ENCODE measurements at regions not wholly inside any gene's neighbourhood (a gene's known extent, or its start where the extent isn't known, plus 50 kb on each side); places are given as distances from the start of the nearest gene placed in this dataset.

- Histone ChIP-seq H3K4me1 (no peaks in the 10 kb centered on the region), H3K27me3 (no peaks in the 10 kb centered on the region), H3K4me3 (no peak overlapping the region), H3K27ac (no peak overlapping the region), H3K36me3 (no peaks in the 10 kb centered on the region), H3K9me3 (no peaks in the 10 kb centered on the region)
- 69 to 77% (median 70%) methylated on average over 6 of the region's 6 CpGs for WGBS, 4 donors
- intact Hi-C loops (cut with DNase I), result no loop called here
- TF ChIP-seq POLR2A (IDR thresholded peaks at IDR 0.05), result no peak
- TF ChIP-seq, protein P1, sequence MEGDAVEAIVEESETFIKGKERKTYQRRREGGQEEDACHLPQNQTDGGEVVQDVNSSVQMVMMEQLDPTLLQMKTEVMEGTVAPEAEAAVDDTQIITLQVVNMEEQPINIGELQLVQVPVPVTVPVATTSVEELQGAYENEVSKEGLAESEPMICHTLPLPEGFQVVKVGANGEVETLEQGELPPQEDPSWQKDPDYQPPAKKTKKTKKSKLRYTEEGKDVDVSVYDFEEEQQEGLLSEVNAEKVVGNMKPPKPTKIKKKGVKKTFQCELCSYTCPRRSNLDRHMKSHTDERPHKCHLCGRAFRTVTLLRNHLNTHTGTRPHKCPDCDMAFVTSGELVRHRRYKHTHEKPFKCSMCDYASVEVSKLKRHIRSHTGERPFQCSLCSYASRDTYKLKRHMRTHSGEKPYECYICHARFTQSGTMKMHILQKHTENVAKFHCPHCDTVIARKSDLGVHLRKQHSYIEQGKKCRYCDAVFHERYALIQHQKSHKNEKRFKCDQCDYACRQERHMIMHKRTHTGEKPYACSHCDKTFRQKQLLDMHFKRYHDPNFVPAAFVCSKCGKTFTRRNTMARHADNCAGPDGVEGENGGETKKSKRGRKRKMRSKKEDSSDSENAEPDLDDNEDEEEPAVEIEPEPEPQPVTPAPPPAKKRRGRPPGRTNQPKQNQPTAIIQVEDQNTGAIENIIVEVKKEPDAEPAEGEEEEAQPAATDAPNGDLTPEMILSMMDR (IDR thresholded peaks at IDR 0.05), result no peak
- no peak for DNase-seq
- ATAC-seq, result no peak
Measured at GRCh38 chr10:58981846-58982245, 194.6 kb upstream of the PHYHIPL start.

DNA sequence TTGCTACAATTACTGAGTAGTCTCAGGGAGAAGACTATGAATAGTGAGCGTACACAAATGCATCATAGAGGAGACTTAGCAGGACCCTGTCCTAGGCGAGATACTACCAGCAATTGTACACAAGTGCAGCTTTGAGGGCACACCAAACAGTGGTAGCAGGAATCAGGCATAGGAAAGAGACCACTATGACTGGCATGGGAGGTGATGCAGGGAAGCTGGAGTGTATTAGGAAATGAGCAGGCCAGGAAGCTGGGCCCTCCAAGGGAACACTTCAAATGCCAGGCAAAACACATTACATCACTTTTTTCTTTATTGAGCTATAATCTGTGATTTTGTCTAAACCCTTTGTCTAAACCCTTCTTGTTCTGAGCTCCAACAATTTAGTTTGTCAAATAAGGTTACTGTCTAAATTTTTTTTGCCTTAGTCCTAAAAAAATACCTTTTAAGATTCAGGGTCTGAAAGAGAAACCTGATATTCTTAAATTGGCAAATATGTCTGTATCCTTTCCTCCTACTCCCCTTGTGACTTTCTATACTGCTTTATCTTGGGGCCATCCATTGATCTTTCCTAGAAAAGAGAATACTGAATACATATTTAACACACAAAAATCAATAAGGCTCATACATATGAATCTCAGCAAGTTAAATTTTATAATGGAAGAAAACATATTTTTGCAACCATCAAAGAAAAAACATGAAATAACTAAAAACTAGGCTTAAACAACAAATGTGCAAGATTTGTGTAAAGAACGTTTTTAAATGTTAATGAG lies 193.8 kb upstream of the PHYHIPL start:
- no peak for TF ChIP-seq POLR2A (IDR thresholded peaks at IDR 0.05)
- TF ChIP-seq, protein P1 (IDR thresholded peaks at IDR 0.05), result no peak
- intact Hi-C loops (cut with DNase I), result no loop called here
- no peaks in the 10 kb centered on the region for H3K27me3 ChIP-seq
- no peaks in the 10 kb centered on the region for H3K4me1 ChIP-seq
- no peaks in the 10 kb centered on the region for H3K36me3 ChIP-seq
- no peaks in the 10 kb centered on the region for H3K9me3 ChIP-seq
- ATAC-seq (no peak), DNase-seq (no peak)
- WGBS, 4 donors, result 81 to 86% (median 84%) methylated on average over 3 of the region's 3 CpGs
- no peak overlapping the region for H3K4me3 ChIP-seq
- H3K27ac ChIP-seq, result no peak overlapping the region

DNA sequence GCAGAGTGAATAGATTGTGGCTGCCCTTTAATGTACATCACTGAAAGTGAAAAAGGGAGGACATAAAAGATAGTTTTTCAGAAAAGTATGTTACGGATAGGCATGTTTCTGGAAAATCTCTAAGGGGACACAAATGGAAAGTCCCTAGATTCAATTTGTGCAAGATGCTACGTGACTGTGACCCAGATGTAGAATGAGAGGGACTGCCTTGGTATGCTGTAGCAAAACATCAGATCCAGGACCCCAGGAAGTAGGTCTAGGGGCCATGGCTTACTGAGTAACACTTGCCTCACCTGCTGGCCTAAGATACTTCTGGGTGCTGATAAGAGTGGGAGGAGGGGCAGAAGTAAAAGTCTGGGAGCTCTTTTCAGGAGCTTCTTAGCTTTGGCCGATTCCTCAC lies 191.2 kb upstream of the PHYHIPL start:
- H3K27ac ChIP-seq, result no peak overlapping the region
- no peaks in the 10 kb centered on the region for H3K27me3 ChIP-seq
- H3K36me3 ChIP-seq, result no peaks in the 10 kb centered on the region
- no peaks in the 10 kb centered on the region for H3K4me1 ChIP-seq
- 72 to 75% (median 73%) methylated on average over 3 of the region's 3 CpGs for WGBS, 4 donors
- TF ChIP-seq, protein P1 (IDR thresholded peaks at IDR 0.05), result no peak
- TF ChIP-seq POLR2A (IDR thresholded peaks at IDR 0.05), result no peak
- intact Hi-C loops (cut with DNase I), result no loop called here
- DNase-seq (no peak), ATAC-seq (no peak)
- H3K9me3 ChIP-seq, result peaks cover 0 to 12% (median 0%) of the 10 kb centered on the region in 12 donors
- H3K4me3 ChIP-seq, result no peak overlapping the region

- Histone ChIP-seq H3K4me3 (no peak overlapping the region), H3K27ac (no peak overlapping the region), H3K27me3 (no peaks in the 10 kb centered on the region), H3K4me1 (peaks cover 0 to 10% (median 0%) of the 10 kb centered on the region in 12 donors), H3K36me3 (no peaks in the 10 kb centered on the region), H3K9me3 (peaks cover 0 to 14% (median 0%) of the 10 kb centered on the region in 12 donors)
- 87 to 95% (median 90%) methylated on average over 2 of the region's 2 CpGs for WGBS, 4 donors
- intact Hi-C loops (cut with DNase I), result no loop called here
- DNase-seq (no peak), ATAC-seq (no peak)
- TF ChIP-seq POLR2A (IDR thresholded peaks at IDR 0.05), result no peak
- TF ChIP-seq, protein P1 (IDR thresholded peaks at IDR 0.05), result no peak
Measured at GRCh38 chr10:58989486-58990039, 186.9 kb upstream of the PHYHIPL start.

All from heart left ventricle (tissue), 16 donors.